ENCODE measurements at regions not wholly inside any gene's neighbourhood (a gene's known extent, or its start where the extent isn't known, plus 50 kb on each side); places are given as distances from the start of the nearest gene placed in this dataset.
"Not testable (repeated sequence)": the region's sequence is repeated elsewhere in the genome, so short reads cannot be mapped to it uniquely, and the experiment has no call there.

GRCh38 chr10:78464118-78464855 is 430.6 kb downstream of the RPS24 start:
- no peak for DNase-seq

- no peak for DNase-seq
These were observed 431.2 kb downstream of the RPS24 start for GRCh38 chr10:78464856-78465267.

DNA sequence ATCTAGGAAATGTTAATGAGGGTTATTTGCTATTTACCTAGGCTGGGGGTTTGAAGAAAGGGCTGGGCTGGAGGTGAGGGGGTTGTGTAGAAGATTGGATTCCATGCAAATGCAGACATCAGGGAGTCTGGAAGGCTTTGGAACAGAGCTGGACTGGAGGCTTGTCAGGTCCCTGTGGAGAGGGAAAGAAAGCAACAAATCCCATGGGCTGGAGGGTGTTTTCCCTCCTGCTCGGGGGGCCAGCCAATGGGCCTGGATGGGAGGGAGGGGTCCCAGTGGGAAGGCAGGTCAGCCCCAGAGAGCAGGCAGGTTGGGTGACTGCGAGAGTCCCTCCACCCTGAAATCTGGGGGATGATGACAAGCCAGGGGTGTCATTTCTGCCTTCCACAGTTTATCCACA is 431.8 kb downstream of the RPS24 start:
- DNase-seq, result no peak

- DNase-seq, result no peak
These were observed 433.9 kb downstream of the RPS24 start for GRCh38 chr10:78467496-78468106.

GRCh38 chr10:78468731-78469130 is 435.1 kb downstream of the RPS24 start:
- DNase-seq, result not testable (repeated sequence)

- DNase-seq, result no peak
These were observed 436.8 kb downstream of the RPS24 start for GRCh38 chr10:78470267-78471103.

GRCh38 chr10:78471326-78471722 is 437.7 kb downstream of the RPS24 start:
- no peak for DNase-seq

GRCh38 chr10:78471723-78472550 is 438.3 kb downstream of the RPS24 start:
- DNase-seq, result no peak

GRCh38 chr10:78472551-78472890 is 438.9 kb downstream of the RPS24 start:
- DNase-seq, result no peak

GRCh38 chr10:78473006-78473405 is 439.3 kb downstream of the RPS24 start:
- no peak for DNase-seq

- DNase-seq, result no peak
These were observed 441.1 kb downstream of the RPS24 start for GRCh38 chr10:78474743-78475142.

- DNase-seq, result no peak
These were observed 441.8 kb downstream of the RPS24 start for GRCh38 chr10:78475437-78475836.

- no peak for DNase-seq
These were observed 442.5 kb downstream of the RPS24 start for GRCh38 chr10:78476156-78476555.

GRCh38 chr10:78476844-78477243 is 443.2 kb downstream of the RPS24 start:
- no peak for DNase-seq

DNA sequence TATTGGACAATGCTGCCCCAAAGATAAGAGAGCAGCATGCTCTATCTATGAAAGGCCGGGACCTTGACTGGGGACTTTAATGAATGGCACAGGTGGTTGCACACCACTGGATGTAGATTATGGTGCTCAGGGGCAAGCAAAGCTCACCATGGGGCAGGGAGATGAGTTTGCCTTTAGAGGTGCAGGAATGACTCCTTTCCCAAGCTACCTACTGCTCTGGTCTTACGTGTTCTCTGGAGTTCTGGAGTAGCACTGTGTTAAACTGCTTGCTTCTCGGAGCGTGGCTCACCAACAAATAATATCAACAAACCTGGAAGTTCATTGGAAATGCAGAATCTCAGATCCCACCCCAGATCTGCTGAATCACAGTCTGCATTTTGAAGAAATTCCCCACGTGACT is 445.3 kb downstream of the RPS24 start:
- DNase-seq, result no peak

GRCh38 chr10:78479467-78479866 is 445.8 kb downstream of the RPS24 start:
- DNase-seq, result no peak

DNA sequence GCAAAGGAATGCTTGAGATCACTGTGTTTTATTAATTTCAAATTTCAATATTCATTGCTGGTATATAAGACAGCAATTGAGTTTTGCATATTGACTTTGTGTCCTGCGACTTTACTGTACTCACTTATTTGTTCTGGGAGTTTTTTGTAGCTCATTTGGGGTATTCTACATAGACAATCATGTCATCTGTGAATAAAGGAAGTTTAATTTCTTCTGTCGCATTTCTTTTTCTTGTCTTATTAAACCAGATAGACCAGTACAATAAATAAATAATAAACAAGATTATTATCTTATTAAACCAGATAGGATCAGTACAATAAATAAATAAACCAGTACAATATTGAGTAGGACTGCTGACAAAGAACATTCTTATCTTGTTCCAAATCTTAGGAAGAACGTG is 448.2 kb downstream of the RPS24 start:
- no peak for DNase-seq

- DNase-seq, result no peak
These were observed 450.0 kb downstream of the RPS24 start for GRCh38 chr10:78483641-78484040.

- DNase-seq, result no peak
These were observed 455.4 kb downstream of the RPS24 start for GRCh38 chr10:78489034-78489433.

DNA sequence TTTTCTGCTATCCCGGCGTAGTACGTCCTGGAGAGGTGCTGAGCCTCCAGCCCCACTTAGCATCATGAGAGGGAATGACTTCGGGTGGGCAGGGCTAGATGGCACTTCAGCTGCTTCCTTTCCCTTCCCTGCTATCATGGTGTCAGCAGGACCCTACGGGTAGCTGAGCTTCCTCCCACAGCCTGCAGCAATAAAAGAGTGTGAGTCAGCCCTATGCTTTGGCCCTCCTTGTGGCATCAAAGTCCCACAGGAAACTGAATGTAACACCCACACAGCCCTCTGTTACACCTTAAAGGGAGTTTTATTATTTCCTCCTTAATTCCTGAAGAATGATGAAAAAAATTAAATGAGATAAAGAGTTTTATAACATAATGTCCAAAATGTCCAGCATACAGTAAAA is 458.1 kb downstream of the RPS24 start:
- no peak for DNase-seq

DNA sequence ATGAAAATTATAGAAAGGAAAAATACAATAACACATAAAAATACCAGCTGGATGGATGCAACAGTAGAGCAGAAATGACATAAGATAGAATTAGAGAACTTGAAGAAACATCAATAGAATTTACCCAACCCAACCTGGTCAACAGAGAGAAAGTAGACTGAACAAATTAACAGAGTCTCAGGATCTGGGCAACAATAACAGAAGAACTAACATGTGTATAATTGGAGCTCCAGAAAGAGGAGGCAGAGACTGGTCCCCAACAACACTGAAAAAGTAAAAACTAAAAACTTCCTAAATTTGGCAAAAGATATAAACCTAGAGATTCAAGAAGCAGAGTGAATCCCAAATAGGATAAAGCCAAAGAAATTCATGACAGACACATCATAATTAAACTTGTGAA is 458.8 kb downstream of the RPS24 start:
- no peak for DNase-seq

GRCh38 chr10:78494179-78494578 is 460.5 kb downstream of the RPS24 start:
- DNase-seq, result no peak

Measured in OCI-M1 (cell line).